ENCODE measurements at regions not wholly inside any gene's neighbourhood (a gene's known extent, or its start where the extent isn't known, plus 50 kb on each side); places are given as distances from the start of the nearest gene placed in this dataset.

DNA sequence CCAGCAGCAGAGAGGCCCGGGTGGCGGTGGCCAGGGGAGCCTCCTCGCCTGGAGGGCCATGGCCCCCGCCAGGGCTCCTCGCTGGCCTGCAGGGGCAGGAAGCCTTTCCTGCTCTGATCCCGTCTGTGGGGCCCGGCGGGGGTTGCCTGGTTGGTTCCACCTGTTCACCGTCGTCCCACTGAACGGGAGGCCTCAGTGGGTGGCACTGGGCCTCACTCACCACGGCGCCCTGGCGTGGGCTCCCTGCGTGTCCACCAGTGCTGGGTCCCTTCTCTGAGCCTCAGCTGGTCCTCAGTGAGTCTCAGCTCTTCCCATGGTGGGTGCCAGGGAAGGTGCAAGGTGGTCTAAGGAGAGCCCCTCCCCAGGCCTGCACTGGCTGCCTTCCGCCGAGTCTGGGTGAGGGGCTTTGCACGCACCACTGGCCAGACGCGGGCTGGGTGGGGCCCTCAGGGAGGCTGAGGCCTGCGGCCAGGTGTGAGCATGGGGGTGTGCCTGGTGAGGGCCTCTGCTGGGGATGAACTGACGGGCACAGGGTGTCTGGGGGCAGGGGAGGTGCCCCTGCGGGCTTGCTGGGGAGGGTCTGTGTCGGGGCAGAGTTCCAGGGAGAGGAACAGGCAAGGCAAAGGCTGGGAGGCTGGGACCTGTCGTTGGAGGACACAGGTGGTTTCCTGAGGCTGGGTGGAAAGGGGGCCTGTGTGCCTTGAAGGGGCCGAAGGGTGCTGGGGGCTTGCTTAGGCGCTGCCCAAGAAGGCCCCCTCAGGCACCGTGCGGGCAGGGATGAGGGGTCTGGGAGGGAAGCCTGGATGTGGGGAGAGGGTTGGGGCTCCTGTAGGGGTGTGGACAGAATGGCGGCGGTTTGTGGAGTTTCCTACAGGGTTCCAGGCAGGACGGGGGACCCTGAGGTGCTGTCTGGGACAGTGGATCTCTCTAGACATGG lies 339.8 kb downstream of the TMEM121 start:
- Histone ChIP-seq H3K9me3 (peaks cover 0 to 4% (median 0%) of the 10 kb centered on the region in 3 donors), H3K4me3 (no peak overlapping the region), H3K27ac (no peak overlapping the region), H3K36me3 (no peaks in the 10 kb centered on the region), H3K4me1 (no peaks in the 10 kb centered on the region), H3K27me3 (peaks cover 0 to 11% of the 10 kb centered on the region in 2 donors)
- intact Hi-C loops (cut with DNase I; ENCODE audit: low total_unique reads), result no loop called here
- TF ChIP-seq, protein P1, sequence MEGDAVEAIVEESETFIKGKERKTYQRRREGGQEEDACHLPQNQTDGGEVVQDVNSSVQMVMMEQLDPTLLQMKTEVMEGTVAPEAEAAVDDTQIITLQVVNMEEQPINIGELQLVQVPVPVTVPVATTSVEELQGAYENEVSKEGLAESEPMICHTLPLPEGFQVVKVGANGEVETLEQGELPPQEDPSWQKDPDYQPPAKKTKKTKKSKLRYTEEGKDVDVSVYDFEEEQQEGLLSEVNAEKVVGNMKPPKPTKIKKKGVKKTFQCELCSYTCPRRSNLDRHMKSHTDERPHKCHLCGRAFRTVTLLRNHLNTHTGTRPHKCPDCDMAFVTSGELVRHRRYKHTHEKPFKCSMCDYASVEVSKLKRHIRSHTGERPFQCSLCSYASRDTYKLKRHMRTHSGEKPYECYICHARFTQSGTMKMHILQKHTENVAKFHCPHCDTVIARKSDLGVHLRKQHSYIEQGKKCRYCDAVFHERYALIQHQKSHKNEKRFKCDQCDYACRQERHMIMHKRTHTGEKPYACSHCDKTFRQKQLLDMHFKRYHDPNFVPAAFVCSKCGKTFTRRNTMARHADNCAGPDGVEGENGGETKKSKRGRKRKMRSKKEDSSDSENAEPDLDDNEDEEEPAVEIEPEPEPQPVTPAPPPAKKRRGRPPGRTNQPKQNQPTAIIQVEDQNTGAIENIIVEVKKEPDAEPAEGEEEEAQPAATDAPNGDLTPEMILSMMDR (IDR thresholded peaks at IDR 0.05), result no peak
- DNase-seq, result peak; percentile 18 to 53

DNA sequence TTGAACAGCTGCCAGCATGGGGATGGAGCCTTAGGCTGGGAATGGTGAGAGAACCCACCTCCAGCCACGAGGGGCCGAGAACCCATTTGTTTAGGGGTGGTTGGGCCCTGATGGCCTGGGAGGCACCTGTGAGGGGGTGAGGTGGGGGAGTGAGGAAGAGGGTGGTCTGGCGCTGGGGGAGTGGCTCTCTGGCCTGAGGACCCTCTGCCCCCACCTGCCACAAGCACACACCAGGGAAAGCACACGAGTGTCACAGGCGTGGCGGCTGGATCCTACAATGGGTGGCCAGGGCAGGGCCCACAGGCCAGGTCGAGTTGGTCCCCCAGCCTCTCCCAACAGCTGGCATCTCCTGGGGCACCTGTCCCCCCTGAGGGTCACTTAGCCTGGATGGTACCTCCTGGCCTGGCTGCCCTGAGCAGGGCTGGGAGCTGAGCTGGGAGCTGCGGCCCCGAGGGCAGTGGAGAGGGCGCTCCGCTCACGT lies 340.5 kb downstream of the TMEM121 start:
- DNase-seq, result peak in 1 of 2 donors; percentile 6
- Histone ChIP-seq H3K9me3 (peaks cover 0 to 4% (median 0%) of the 10 kb centered on the region in 3 donors), H3K36me3 (no peaks in the 10 kb centered on the region), H3K4me3 (no peak overlapping the region), H3K27ac (no peak overlapping the region), H3K4me1 (no peaks in the 10 kb centered on the region), H3K27me3 (peaks cover 0 to 11% of the 10 kb centered on the region in 2 donors)
- intact Hi-C loops (cut with DNase I; ENCODE audit: low total_unique reads), result no loop called here
- TF ChIP-seq, protein P1 (IDR thresholded peaks at IDR 0.05), result no peak

DNA sequence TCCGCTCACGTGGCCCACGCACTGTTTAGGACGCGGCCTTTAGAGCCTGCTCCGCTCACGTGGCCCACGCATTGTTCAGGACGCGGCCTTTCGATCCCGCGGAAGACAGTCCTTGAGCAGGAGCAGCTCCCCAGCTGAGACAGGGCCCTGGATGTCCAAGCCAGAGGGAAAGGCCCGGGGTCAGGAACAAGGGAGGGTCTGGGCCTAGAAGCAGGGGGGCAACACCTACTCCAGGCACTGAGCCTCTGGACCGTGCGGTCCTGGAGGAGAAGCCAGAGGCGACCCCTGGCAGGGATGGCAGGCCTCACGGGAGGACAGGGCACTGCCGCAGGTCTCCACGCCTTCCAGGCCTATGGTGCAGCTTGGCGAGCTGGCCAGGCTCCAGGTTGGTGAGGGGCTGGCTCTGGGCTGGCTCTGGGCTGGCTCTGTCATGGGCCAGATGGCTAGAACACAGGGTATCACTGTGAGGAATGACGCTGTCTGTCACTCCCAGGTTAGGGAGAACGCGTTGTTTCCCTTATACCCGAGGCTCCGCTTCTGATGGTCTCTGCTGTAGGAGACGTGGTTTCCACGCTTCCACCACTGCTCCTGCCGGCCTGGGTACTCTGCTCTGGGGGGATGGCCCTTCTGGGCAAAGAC lies 341.7 kb downstream of the TMEM121 start:
- peak; percentile 7 to 53 for DNase-seq
- Histone ChIP-seq H3K9me3 (peaks cover 0 to 4% (median 0%) of the 10 kb centered on the region in 3 donors), H3K4me3 (no peak overlapping the region), H3K27me3 (peaks cover 0 to 11% of the 10 kb centered on the region in 2 donors), H3K27ac (no peak overlapping the region), H3K36me3 (no peaks in the 10 kb centered on the region), H3K4me1 (no peaks in the 10 kb centered on the region)
- intact Hi-C loops (cut with DNase I; ENCODE audit: low total_unique reads), result no loop called here
- TF ChIP-seq, protein P1 (IDR thresholded peaks at IDR 0.05), result no peak

DNA sequence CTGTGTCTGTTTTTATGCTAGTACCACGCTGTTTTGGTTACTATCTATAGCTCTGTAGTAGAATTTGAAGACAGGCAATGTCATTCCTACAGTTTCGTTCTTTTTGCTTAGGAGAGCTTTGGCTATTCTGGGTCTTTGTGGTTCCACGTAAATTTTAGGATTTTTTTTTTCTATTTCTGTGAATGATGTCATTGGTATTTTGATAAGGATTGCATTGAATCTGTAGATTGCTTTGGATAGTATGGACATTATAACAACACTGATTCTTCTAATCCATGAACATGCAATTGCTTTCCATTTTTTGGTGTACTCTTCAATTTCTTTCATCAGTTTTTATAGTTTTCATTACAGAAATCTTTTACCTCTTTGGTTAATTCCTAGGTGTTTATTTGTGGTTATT lies 345.2 kb downstream of the TMEM121 start:
- H3K27ac ChIP-seq, result no peak overlapping the region
- no peak for DNase-seq
- TF ChIP-seq, protein P1 (IDR thresholded peaks at IDR 0.05), result no peak
- H3K36me3 ChIP-seq, result no peaks in the 10 kb centered on the region
- no peak overlapping the region for H3K4me3 ChIP-seq
- peaks cover 0 to 4% (median 0%) of the 10 kb centered on the region in 3 donors for H3K9me3 ChIP-seq
- no peaks in the 10 kb centered on the region for H3K27me3 ChIP-seq
- no peaks in the 10 kb centered on the region for H3K4me1 ChIP-seq
- intact Hi-C loops (cut with DNase I; ENCODE audit: low total_unique reads), result no loop called here

DNA sequence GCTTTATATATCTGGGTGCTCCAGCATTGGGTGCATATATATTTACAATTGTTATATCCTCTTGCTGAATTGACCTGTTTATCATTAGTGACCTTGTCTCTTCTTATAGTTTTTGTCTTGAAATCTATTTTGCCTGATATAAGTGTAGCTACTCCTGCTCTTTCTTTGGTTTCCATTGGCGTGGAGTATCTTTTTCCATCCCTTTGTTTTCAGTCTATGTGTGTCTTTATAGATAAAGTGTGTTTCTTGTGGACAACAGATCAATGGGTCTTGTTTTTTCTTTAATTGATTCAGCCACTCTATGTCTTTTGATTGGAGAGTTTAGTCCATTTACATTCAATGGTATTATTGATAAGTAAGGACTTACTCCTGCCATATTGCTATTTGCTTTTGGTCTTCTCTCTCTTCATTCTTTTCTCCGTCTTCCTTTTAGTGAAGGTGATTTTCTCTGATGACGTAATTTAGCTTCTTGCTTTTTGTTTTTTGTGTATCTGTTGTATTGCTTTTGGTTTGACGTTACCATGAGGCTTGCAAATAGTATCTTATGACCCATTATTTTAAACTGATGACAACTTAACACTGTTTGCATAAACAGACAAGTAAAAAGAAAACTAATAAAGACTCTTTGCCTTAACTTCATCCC lies 347.6 kb downstream of the TMEM121 start:
- H3K4me1 ChIP-seq, result no peaks in the 10 kb centered on the region
- no peak overlapping the region for H3K27ac ChIP-seq
- no peak overlapping the region for H3K4me3 ChIP-seq
- intact Hi-C loops (cut with DNase I; ENCODE audit: low total_unique reads), result no loop called here
- TF ChIP-seq, protein P1 (IDR thresholded peaks at IDR 0.05), result no peak
- H3K36me3 ChIP-seq, result no peaks in the 10 kb centered on the region
- DNase-seq, result no peak
- no peaks in the 10 kb centered on the region for H3K9me3 ChIP-seq
- peaks cover 0 to 4% of the 10 kb centered on the region in 2 donors for H3K27me3 ChIP-seq

Data from tibial artery (tissue), 4 donors.